ENCODE measurements at regions not wholly inside any gene's neighbourhood (a gene's known extent, or its start where the extent isn't known, plus 50 kb on each side); places are given as distances from the start of the nearest gene placed in this dataset.

DNA sequence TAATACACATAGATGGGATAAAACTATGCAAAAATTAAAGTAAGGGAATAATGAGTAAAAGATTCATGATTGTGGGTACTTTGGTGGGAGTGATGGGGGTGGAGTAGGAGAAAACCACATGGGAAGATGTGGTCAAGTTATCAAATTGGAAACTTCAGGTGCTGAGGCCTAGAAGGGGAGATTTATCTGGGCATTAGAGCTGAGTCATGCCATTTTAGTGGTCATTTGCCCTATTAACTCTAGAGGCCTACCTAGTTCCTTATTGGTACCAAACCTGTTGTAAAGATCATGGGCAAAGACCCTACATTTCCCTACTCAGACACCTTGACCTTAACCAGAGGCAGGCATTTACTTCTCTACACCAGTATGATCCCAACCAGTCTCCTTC lies 125.9 kb upstream of the BCL6 start:
- no peak for TF ChIP-seq CTCF (IDR thresholded peaks at IDR 0.05)
- no peak for TF ChIP-seq NR3C1 (IDR thresholded peaks at IDR 0.05)
- no peak for TF ChIP-seq SMC3 (IDR thresholded peaks at IDR 0.05)
- TF ChIP-seq NFE2L2 (conservative IDR thresholded peaks at IDR 0.05; ENCODE audit: low read length) = no peak

Measured in A549 (cell line).